ENCODE measurements at regions not wholly inside any gene's neighbourhood (a gene's known extent, or its start where the extent isn't known, plus 50 kb on each side); places are given as distances from the start of the nearest gene placed in this dataset.

DNA sequence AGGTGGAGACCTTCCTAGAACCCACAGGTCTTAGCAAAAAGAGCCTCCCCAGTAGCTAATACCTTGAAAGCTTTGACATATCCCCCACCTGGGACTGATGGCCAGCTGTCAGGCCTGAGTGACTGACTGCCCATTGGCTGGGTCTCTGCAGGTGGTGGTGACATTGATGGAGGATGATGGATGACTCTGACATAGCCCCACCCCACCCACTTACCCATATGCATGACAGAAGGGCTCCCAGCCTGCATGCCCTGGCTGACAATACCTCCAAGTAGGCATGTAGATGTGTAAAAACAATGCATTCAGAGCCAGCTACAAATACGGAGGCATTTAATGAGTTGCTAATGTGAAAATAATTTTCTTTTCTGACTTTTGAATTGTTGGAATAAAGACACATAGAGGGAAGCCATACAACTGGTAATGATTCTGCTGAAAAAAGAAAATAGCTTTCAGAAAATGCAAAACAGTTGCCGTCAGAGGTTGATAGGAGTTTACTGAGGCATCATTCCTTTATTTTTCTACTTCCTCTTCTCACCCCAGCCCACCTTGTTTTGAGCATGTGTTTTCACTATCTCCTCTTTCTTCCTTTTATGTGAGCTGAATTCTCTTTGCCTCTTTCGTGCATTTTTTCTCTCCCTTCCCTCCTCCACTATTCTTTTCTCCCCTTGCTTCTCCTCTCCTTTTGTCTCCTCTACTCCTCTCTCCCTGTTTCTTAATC is 70.6 kb downstream of the OLIG3 start:
- no peak for TF ChIP-seq FOXA1 (IDR thresholded peaks at IDR 0.05)
- TF ChIP-seq PKNOX1 (IDR thresholded peaks at IDR 0.05) = peak; percentile 51
- ChIA-PET POLR2A (no interaction called here), CTCF (no interaction called here)
- no peak for DNase-seq (ENCODE audit: extremely low spot score)

DNA sequence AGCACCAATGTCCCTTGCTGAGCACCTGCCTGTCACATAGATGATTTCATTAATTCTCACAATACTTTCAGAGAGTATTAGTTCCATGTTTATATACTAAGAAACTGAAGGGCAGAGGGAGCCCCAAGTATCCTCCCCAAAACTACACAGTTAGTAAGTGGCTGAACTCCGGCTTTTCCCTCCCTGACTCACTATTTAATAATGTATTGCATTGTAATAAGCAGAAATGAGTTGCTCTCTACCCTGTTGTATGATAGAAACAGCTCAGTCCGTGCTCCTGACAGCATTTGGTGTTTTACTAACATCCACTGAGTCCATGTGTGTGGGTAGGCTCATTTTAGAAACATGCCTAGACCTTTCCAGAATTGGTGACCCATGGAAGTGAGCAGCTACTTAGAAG is 76.8 kb downstream of the OLIG3 start:
- TF ChIP-seq L3MBTL2 (conservative IDR thresholded peaks at IDR 0.05) = no peak
- no peak for TF ChIP-seq NFRKB (IDR thresholded peaks at IDR 0.05)
- TF ChIP-seq PKNOX1 (IDR thresholded peaks at IDR 0.05) = no peak
- TF ChIP-seq FOXM1 (IDR thresholded peaks at IDR 0.05; ENCODE audit: borderline replicate concordance) = no peak
- no peak for TF ChIP-seq FOXA1 (IDR thresholded peaks at IDR 0.05)
- TF ChIP-seq TARDBP (IDR thresholded peaks at IDR 0.05) = no peak
- TF ChIP-seq ARNT (IDR thresholded peaks at IDR 0.05) = no peak
- no peak for TF ChIP-seq ZNF384 (IDR thresholded peaks at IDR 0.05)
- no peak for TF ChIP-seq LEF1 (IDR thresholded peaks at IDR 0.05; ENCODE audit: borderline replicate concordance)
- no peak for TF ChIP-seq FOXK2 (IDR thresholded peaks at IDR 0.05)
- TF ChIP-seq CTBP1 (IDR thresholded peaks at IDR 0.05; ENCODE audit: borderline replicate concordance) = no peak
- no peak for TF ChIP-seq BHLHE40 (IDR thresholded peaks at IDR 0.05; ENCODE audit: borderline replicate concordance)
- no peak for TF ChIP-seq SUZ12 (IDR thresholded peaks at IDR 0.05)
- TF ChIP-seq ELF4 (IDR thresholded peaks at IDR 0.05) = no peak
- no peak for TF ChIP-seq SP1 (IDR thresholded peaks at IDR 0.05)
- DNase-seq (ENCODE audit: extremely low spot score) = no peak
- ChIA-PET POLR2A (no interaction called here), CTCF (no interaction called here)

GRCh38 chr6:137416376-137417109 is 77.7 kb downstream of the OLIG3 start:
- TF ChIP-seq ZNF384 (IDR thresholded peaks at IDR 0.05) (no peak), SUZ12 (IDR thresholded peaks at IDR 0.05) (no peak), HDGF (IDR thresholded peaks at IDR 0.05; ENCODE audit: borderline replicate concordance) (no peak), BHLHE40 (IDR thresholded peaks at IDR 0.05; ENCODE audit: borderline replicate concordance) (no peak)
- ChIA-PET POLR2A (no interaction called here), CTCF (no interaction called here)
- no peak for DNase-seq (ENCODE audit: extremely low spot score)

- TF ChIP-seq HDGF (IDR thresholded peaks at IDR 0.05; ENCODE audit: borderline replicate concordance) (no peak), ELF4 (IDR thresholded peaks at IDR 0.05) (no peak), ARNT (IDR thresholded peaks at IDR 0.05) (no peak), ZNF384 (IDR thresholded peaks at IDR 0.05) (no peak), FOXA1 (IDR thresholded peaks at IDR 0.05) (no peak), L3MBTL2 (conservative IDR thresholded peaks at IDR 0.05) (no peak), CTBP1 (IDR thresholded peaks at IDR 0.05; ENCODE audit: borderline replicate concordance) (no peak), NFRKB (IDR thresholded peaks at IDR 0.05) (no peak), SP1 (IDR thresholded peaks at IDR 0.05) (no peak), BHLHE40 (IDR thresholded peaks at IDR 0.05; ENCODE audit: borderline replicate concordance) (no peak), FOXM1 (IDR thresholded peaks at IDR 0.05; ENCODE audit: borderline replicate concordance) (no peak), TARDBP (IDR thresholded peaks at IDR 0.05) (no peak), FOXK2 (IDR thresholded peaks at IDR 0.05) (no peak), PKNOX1 (IDR thresholded peaks at IDR 0.05) (no peak), SUZ12 (IDR thresholded peaks at IDR 0.05) (no peak), LEF1 (IDR thresholded peaks at IDR 0.05; ENCODE audit: borderline replicate concordance) (no peak)
- CTCF ChIA-PET = interaction anchor here (0.8 kb wide), 2 partner anchors 131 to 150 kb away, joined by 3 to 4 read pairs; no protein-coding TSS in a partner anchor
- no peak for DNase-seq (ENCODE audit: extremely low spot score)
- POLR2A ChIA-PET = no interaction called here
Measured at GRCh38 chr6:137415834-137416190, 78.4 kb downstream of the OLIG3 start.

DNA sequence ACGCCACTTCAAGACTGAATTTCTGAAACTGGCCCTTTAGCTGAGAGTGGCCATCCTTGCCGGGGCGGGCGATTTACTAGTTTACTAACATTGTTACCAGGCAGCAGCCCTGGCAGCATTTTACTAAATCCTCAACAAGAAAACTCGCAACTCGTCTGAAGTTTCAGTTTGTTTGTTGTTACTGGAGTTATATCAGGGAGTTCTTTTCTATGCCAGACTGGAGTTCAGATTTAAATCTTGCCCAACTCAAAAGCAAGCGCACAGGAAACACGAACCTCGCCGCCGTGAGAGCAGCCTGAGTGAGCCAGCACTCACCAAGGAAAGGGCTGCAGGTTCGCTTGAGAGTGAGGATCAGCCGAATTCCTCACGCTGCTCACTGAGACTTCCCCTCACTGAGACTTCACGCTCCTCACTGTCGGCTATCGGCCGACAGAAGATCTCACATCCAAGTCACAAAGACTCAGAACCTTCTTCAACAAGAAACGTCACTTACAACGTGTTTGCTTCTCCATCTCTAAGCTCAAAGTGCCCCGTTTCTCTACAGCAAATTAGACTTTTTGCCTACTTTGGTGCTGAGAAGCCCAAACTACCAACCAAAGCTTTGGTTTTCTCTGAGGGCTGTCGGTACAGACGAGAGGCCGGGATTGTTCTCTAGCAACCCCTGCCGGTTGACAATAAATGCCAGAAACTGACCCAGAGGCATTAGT is 78.9 kb downstream of the OLIG3 start:
- POLR2A ChIA-PET = no interaction called here
- DNase-seq (ENCODE audit: extremely low spot score) = peak; percentile 19
- TF ChIP-seq PKNOX1 (IDR thresholded peaks at IDR 0.05) = no peak
- no peak for TF ChIP-seq TARDBP (IDR thresholded peaks at IDR 0.05)
- TF ChIP-seq FOXK2 (IDR thresholded peaks at IDR 0.05) = no peak
- TF ChIP-seq FOXA1 (IDR thresholded peaks at IDR 0.05) = no peak
- no peak for TF ChIP-seq ARNT (IDR thresholded peaks at IDR 0.05)
- no peak for TF ChIP-seq BHLHE40 (IDR thresholded peaks at IDR 0.05; ENCODE audit: borderline replicate concordance)
- no peak for TF ChIP-seq ELF4 (IDR thresholded peaks at IDR 0.05)
- TF ChIP-seq NFRKB (IDR thresholded peaks at IDR 0.05) = no peak
- TF ChIP-seq FOXM1 (IDR thresholded peaks at IDR 0.05; ENCODE audit: borderline replicate concordance) = no peak
- CTCF ChIA-PET = interaction anchor here (0.8 kb wide), 2 partner anchors 131 to 150 kb away, joined by 3 to 4 read pairs; no protein-coding TSS in a partner anchor

Data from HEK293T (cell line).